Esophagus muscularis mucosa (tissue), 4 donors: ENCODE measurements at regions not wholly inside any gene's neighbourhood (a gene's known extent, or its start where the extent isn't known, plus 50 kb on each side); places are given as distances from the start of the nearest gene placed in this dataset.

Experiments
- DNase-seq: peaks from one replicate; pipeline ENCODE4 v3.0.0-alpha.2; 2017; ENCODE audit errors: extremely low spot score
- H3K27ac ChIP-seq, 4 donors: fragments of 200-600 bp; sonication (generic); replicated peaks in 1 of 4; 1 replicate in 3 of 4; 2 replicates in 1 of 4; pipeline ENCODE4 v1.5.1; 2016 to 2019; ENCODE audit warnings: mild to moderate bottlenecking in 1 of 4
- H3K27me3 ChIP-seq, 4 donors: fragments of 200-600 bp; sonication (generic); one replicate each; pipeline versions ENCODE4 v1.5.1 to v1.6.0; 2016 to 2019
- H3K36me3 ChIP-seq, 4 donors: fragments of 200-600 bp; sonication (generic); one replicate each; pipeline ENCODE4 v1.5.1; 2016 to 2019
- H3K4me1 ChIP-seq, 4 donors: fragments of 200-600 bp; sonication (generic); one replicate each; pipeline ENCODE4 v1.5.1; 2016 to 2019
- H3K4me3 ChIP-seq, 4 donors: fragments of 200-600 bp; sonication (generic); 1 replicate in 2 of 4; 2 replicates in 2 of 4; pipeline ENCODE4 v1.5.1; 2016 to 2019; ENCODE audit warnings: mild to moderate bottlenecking in 4 of 4, moderate library complexity in 1 of 4
- H3K9me3 ChIP-seq, 4 donors: fragments of 200-600 bp; sonication (generic); 1 replicate in 3 of 4; 2 replicates in 1 of 4; pipeline ENCODE4 v1.5.1; 2016 to 2019
- CTCF ChIP-seq, 3 experiments: fragments of 200-600 bp in 2 of 3; fragments of 450-650 bp in 1 of 3; sonication (generic) in 2 of 3; IDR thresholded peaks; one replicate each; pipeline ENCODE4 v1.5.1; 2017 to 2019; ENCODE audit warnings: antibody characterized with exemption in 3 of 3, mild to moderate bottlenecking in 2 of 3, moderate library complexity in 1 of 3
- EP300 ChIP-seq: sonication (generic); formaldehyde crosslinking; IDR thresholded peaks from one replicate; pipeline ENCODE4 v1.6.1; 2017; ENCODE audit warnings: antibody characterized with exemption
- POLR2A ChIP-seq: fragments of 450-650 bp; IDR thresholded peaks from one replicate; pipeline ENCODE4 v1.6.1; 2017; ENCODE audit warnings: antibody characterized with exemption, moderate library complexity, mild to moderate bottlenecking, low read depth
- POLR2AphosphoS5 ChIP-seq, 2 donors: sonication (generic); formaldehyde crosslinking; IDR thresholded peaks; one replicate each; pipeline ENCODE4 v1.6.1; 2017; ENCODE audit warnings: antibody characterized with exemption in 2 of 2
- WGBS: methylation state at CpG from one replicate; pipeline ENCODE4 v1.1.5; 2018; 5-methylcytosine and 5-hydroxymethylcytosine counted together
- intact Hi-C: fragments of 100-400 bp; cut with DNase I; formaldehyde crosslinking; loops from one replicate; pipeline ENCODE4 v1.15.1; 2023

- H3K27me3 ChIP-seq: no peaks in the 10 kb centered on the region
- H3K4me1 ChIP-seq: peaks cover 12 to 16% (median 16%) of the 10 kb centered on the region in 4 donors
- no peak for TF ChIP-seq EP300
- TF ChIP-seq CTCF (IDR thresholded peaks at IDR 0.05): no peak
- no peak for TF ChIP-seq POLR2A
- no peak for TF ChIP-seq POLR2AphosphoS5 (IDR thresholded peaks at IDR 0.05)
- no peaks in the 10 kb centered on the region for H3K9me3 ChIP-seq
- intact Hi-C loops: no loop called here
- 92% methylated on average over 13 of the region's 18 CpGs for WGBS
- no peak overlapping the region for H3K4me3 ChIP-seq
- no peak for DNase-seq
- H3K27ac ChIP-seq: no peak overlapping the region
- H3K36me3 ChIP-seq: no peaks in the 10 kb centered on the region
These were observed 174.9 kb downstream of the ETS2 start for GRCh38 chr21:38980416-38981313.

- Histone ChIP-seq H3K4me3 (no peak overlapping the region), H3K27me3 (no peaks in the 10 kb centered on the region), H3K9me3 (no peaks in the 10 kb centered on the region), H3K36me3 (no peaks in the 10 kb centered on the region), H3K27ac (no peak overlapping the region), H3K4me1 (peaks cover under 1 to 4% (median 4%) of the 10 kb centered on the region in 4 donors)
- DNase-seq: no peak
- WGBS: 69% methylated on average over 6 of the region's 6 CpGs
- intact Hi-C loops: no loop called here
- TF ChIP-seq EP300 (no peak), CTCF (IDR thresholded peaks at IDR 0.05) (no peak), POLR2AphosphoS5 (IDR thresholded peaks at IDR 0.05) (no peak), POLR2A (no peak)
These were observed 173.8 kb downstream of the ETS2 start for GRCh38 chr21:38979271-38980121.

DNA sequence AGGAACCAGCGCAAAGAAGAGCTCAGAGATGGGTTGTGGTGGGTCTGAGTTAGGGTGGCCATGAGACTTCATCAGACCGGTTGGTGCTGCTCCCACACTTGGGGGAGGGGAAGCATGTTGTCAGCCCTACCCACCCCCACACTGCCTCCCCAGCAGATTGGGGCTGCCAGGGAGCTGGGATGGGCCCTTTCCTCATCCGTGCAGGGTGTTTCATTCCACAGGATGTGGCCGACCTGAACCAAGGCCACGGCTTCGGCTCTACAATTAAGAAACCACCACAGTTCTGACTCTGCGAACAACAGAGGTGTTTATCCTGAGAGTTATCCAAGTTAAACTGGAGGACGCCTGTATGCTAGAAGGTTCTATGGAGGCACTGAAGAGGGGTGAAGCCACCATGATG is 171.2 kb downstream of the ETS2 start:
- no peak for DNase-seq
- Histone ChIP-seq H3K27ac (no peak overlapping the region), H3K36me3 (no peaks in the 10 kb centered on the region), H3K4me3 (no peak overlapping the region), H3K9me3 (no peaks in the 10 kb centered on the region), H3K4me1 (no peaks in the 10 kb centered on the region), H3K27me3 (no peaks in the 10 kb centered on the region)
- TF ChIP-seq EP300 (no peak), CTCF (IDR thresholded peaks at IDR 0.05) (no peak), POLR2AphosphoS5 (IDR thresholded peaks at IDR 0.05) (no peak), POLR2A (no peak)
- intact Hi-C loops: no loop called here
- 92% methylated on average over 6 of the region's 8 CpGs for WGBS

DNA sequence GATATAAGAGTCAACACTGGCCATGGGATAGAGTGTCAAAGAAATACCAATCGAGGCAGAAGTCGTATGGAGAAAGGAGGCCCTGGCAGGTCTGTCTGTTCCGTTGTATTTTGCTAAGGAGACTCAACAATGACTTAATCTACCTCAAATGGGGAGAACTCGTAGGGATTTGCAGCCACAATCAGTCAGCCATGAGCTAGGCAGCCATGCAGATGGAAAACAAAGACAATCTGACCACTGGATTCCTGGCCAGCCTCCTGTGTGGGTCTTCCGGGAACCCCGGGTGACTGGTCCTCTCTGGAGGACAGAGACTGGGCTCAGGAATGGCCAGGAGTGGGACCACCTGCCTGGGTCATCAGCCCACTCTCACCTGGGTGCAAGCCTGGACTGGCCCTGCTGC is 167.8 kb downstream of the ETS2 start:
- no peaks in the 10 kb centered on the region for H3K4me1 ChIP-seq
- H3K4me3 ChIP-seq: no peak overlapping the region
- WGBS: 98% methylated on average over 5 of the region's 6 CpGs
- H3K36me3 ChIP-seq: no peaks in the 10 kb centered on the region
- H3K27me3 ChIP-seq: no peaks in the 10 kb centered on the region
- intact Hi-C loops: no loop called here
- TF ChIP-seq POLR2A: no peak
- DNase-seq: no peak
- no peaks in the 10 kb centered on the region for H3K9me3 ChIP-seq
- H3K27ac ChIP-seq: no peak overlapping the region

- TF ChIP-seq POLR2AphosphoS5 (IDR thresholded peaks at IDR 0.05): no peak
- Histone ChIP-seq H3K27ac (no peak overlapping the region), H3K4me1 (no peaks in the 10 kb centered on the region), H3K36me3 (no peaks in the 10 kb centered on the region), H3K9me3 (no peaks in the 10 kb centered on the region), H3K4me3 (no peak overlapping the region), H3K27me3 (no peaks in the 10 kb centered on the region)
- no peak for DNase-seq
- intact Hi-C loops: no loop called here
- WGBS: 97% methylated on average over 10 of the region's 10 CpGs
These were observed 166.3 kb downstream of the ETS2 start for GRCh38 chr21:38972078-38972477.
